KBM-7 (cell line): ENCODE measurements at regions not wholly inside any gene's neighbourhood (a gene's known extent, or its start where the extent isn't known, plus 50 kb on each side); places are given as distances from the start of the nearest gene placed in this dataset.

ENCODE experiments used
- DNase-seq: peaks from one replicate; pipeline ENCODE4 v3.0.0-alpha.2; 2015
- in situ Hi-C: fragments of 300-500 bp; cut with MboI; formaldehyde crosslinking; loops from 2 replicates; pipeline ENCODE4 v1.14.3; 2020; ENCODE audit warnings: low sequenced_read_pairs, low pct_unique_long_range_greater_than_20kb, mixed read lengths

- no peak for DNase-seq
- in situ Hi-C loops: loop anchor here (25.0 kb wide), 1 partner anchor 329 kb away; no protein-coding TSS in a partner anchor
Measured at GRCh38 chr7:112891698-112892097, 101.5 kb upstream of the TMEM168 start.

- in situ Hi-C loops: loop anchor here (25.0 kb wide), 1 partner anchor 328 kb away; no protein-coding TSS in a partner anchor
Measured at GRCh38 chr7:112889834-112890438, 99.7 kb upstream of the TMEM168 start.

GRCh38 chr7:112889268-112889667 lies 99.1 kb upstream of the TMEM168 start:
- DNase-seq: no peak
- in situ Hi-C loops: loop anchor here (25.0 kb wide), 1 partner anchor 327 kb away; no protein-coding TSS in a partner anchor

More at GRCh38 chr7:112889834-112890438, 99.7 kb upstream of the TMEM168 start:
- DNase-seq: no peak

- DNase-seq: no peak
- in situ Hi-C loops: loop anchor here (25.0 kb wide), 1 partner anchor 326 kb away; no protein-coding TSS in a partner anchor
Measured at GRCh38 chr7:112888781-112889180, 98.6 kb upstream of the TMEM168 start.

- in situ Hi-C loops: loop anchor here (25.0 kb wide), 1 partner anchor 326 kb away; no protein-coding TSS in a partner anchor
Measured at GRCh38 chr7:112887976-112888375, 97.8 kb upstream of the TMEM168 start.

GRCh38 chr7:112887337-112887736 lies 97.1 kb upstream of the TMEM168 start:
- in situ Hi-C loops: loop anchor here (25.0 kb wide), 1 partner anchor 325 kb away; no protein-coding TSS in a partner anchor
- peak; percentile 33 for DNase-seq

More at GRCh38 chr7:112887976-112888375, 97.8 kb upstream of the TMEM168 start:
- no peak for DNase-seq

- in situ Hi-C loops: loop anchor here (25.0 kb wide), 1 partner anchor 324 kb away; no protein-coding TSS in a partner anchor
- DNase-seq: no peak
Measured at GRCh38 chr7:112886208-112886607, 96.0 kb upstream of the TMEM168 start.

GRCh38 chr7:112882991-112883390 lies 92.8 kb upstream of the TMEM168 start:
- peak; percentile 55 for DNase-seq
- in situ Hi-C loops: loop anchor here (25.0 kb wide), 1 partner anchor 321 kb away; no protein-coding TSS in a partner anchor

GRCh38 chr7:112882511-112882910 lies 92.3 kb upstream of the TMEM168 start:
- in situ Hi-C loops: loop anchor here (25.0 kb wide), 1 partner anchor 320 kb away; no protein-coding TSS in a partner anchor

GRCh38 chr7:112882022-112882421 lies 91.8 kb upstream of the TMEM168 start:
- DNase-seq: no peak
- in situ Hi-C loops: loop anchor here (25.0 kb wide), 1 partner anchor 320 kb away; no protein-coding TSS in a partner anchor

More at GRCh38 chr7:112882511-112882910, 92.3 kb upstream of the TMEM168 start:
- peak; percentile 82 for DNase-seq

GRCh38 chr7:112880818-112881418 lies 90.7 kb upstream of the TMEM168 start:
- in situ Hi-C loops: loop anchor here (25.0 kb wide), 1 partner anchor 319 kb away; no protein-coding TSS in a partner anchor
- DNase-seq: no peak

GRCh38 chr7:112877691-112878460 lies 87.7 kb upstream of the TMEM168 start:
- in situ Hi-C loops: loop anchor here (25.0 kb wide), 1 partner anchor 316 kb away; no protein-coding TSS in a partner anchor
- peak; percentile 77 for DNase-seq

- in situ Hi-C loops: loop anchor here (25.0 kb wide), 1 partner anchor 315 kb away; no protein-coding TSS in a partner anchor
- peak; percentile 39 for DNase-seq
Measured at GRCh38 chr7:112876877-112877276, 86.7 kb upstream of the TMEM168 start.

GRCh38 chr7:112874909-112875308 lies 84.7 kb upstream of the TMEM168 start:
- no peak for DNase-seq
- in situ Hi-C loops: loop anchor here (25.0 kb wide), 1 partner anchor 313 kb away; no protein-coding TSS in a partner anchor

GRCh38 chr7:112873831-112874553 lies 83.8 kb upstream of the TMEM168 start:
- in situ Hi-C loops: no loop called here
- peak; percentile 54 for DNase-seq

GRCh38 chr7:112869111-112869774 lies 79.0 kb upstream of the TMEM168 start:
- in situ Hi-C loops: no loop called here
- peak; percentile 73 for DNase-seq

GRCh38 chr7:112868609-112869008 lies 78.4 kb upstream of the TMEM168 start:
- in situ Hi-C loops: no loop called here
- no peak for DNase-seq

- no peak for DNase-seq
Measured at GRCh38 chr7:112866424-112866823, 76.2 kb upstream of the TMEM168 start.

More at GRCh38 chr7:112866424-112866823, 76.2 kb upstream of the TMEM168 start:
- in situ Hi-C loops: no loop called here
